Thoracic aorta (tissue), 2 donors: ENCODE measurements at regions not wholly inside any gene's neighbourhood (a gene's known extent, or its start where the extent isn't known, plus 50 kb on each side); places are given as distances from the start of the nearest gene placed in this dataset.

Experiments
- ATAC-seq: fragments of 150-250 bp; one replicate; pipeline ENCODE4 v1.8.0; 2017; ENCODE audit warnings: low read depth; ENCODE audit not compliant: insufficient number of reproducible peaks, low FRiP score
- DNase-seq: peaks from one replicate; pipeline ENCODE4 v3.0.0-alpha.2; 2020; ENCODE audit warnings: low spot score
- H3K27ac ChIP-seq, 2 donors: fragments of 200-600 bp; sonication (generic); 1 replicate in 1 of 2; 2 replicates in 1 of 2; pipeline ENCODE4 v1.5.1; 2016; ENCODE audit warnings: mild to moderate bottlenecking in 2 of 2, moderate library complexity in 2 of 2
- H3K27me3 ChIP-seq: fragments of 200-600 bp; sonication (generic); replicated peaks from 2 replicates; pipeline ENCODE4 v1.6.0; 2016; ENCODE audit warnings: mild to moderate bottlenecking; ENCODE audit not compliant: insufficient read depth
- H3K36me3 ChIP-seq: fragments of 200-600 bp; sonication (generic); one replicate; pipeline ENCODE4 v1.5.1; 2016
- H3K4me1 ChIP-seq, 2 donors: fragments of 200-600 bp; sonication (generic); 1 replicate in 1 of 2; 2 replicates in 1 of 2; pipeline versions ENCODE4 v1.5.1 to v1.6.0; 2016; ENCODE audit warnings: low read depth in 2 of 2, mild to moderate bottlenecking in 1 of 2; ENCODE audit not compliant: control insufficient read depth in 1 of 2
- H3K4me3 ChIP-seq: fragments of 200-600 bp; sonication (generic); 2 replicates; pipeline ENCODE4 v1.5.1; 2016; ENCODE audit warnings: mild to moderate bottlenecking
- H3K9me3 ChIP-seq: fragments of 200-600 bp; sonication (generic); 2 replicates; pipeline ENCODE4 v1.5.1; 2016
- TF ChIP-seq, protein P1 (sequence below): fragments of 200-600 bp; sonication (generic); IDR thresholded peaks from one replicate; pipeline ENCODE4 v1.5.1; 2019; ENCODE audit warnings: antibody characterized with exemption

- peaks cover 14 to 22% of the 10 kb centered on the region in 2 donors for H3K4me1 ChIP-seq
- H3K36me3 ChIP-seq, result no peaks in the 10 kb centered on the region
- TF ChIP-seq, protein P1, sequence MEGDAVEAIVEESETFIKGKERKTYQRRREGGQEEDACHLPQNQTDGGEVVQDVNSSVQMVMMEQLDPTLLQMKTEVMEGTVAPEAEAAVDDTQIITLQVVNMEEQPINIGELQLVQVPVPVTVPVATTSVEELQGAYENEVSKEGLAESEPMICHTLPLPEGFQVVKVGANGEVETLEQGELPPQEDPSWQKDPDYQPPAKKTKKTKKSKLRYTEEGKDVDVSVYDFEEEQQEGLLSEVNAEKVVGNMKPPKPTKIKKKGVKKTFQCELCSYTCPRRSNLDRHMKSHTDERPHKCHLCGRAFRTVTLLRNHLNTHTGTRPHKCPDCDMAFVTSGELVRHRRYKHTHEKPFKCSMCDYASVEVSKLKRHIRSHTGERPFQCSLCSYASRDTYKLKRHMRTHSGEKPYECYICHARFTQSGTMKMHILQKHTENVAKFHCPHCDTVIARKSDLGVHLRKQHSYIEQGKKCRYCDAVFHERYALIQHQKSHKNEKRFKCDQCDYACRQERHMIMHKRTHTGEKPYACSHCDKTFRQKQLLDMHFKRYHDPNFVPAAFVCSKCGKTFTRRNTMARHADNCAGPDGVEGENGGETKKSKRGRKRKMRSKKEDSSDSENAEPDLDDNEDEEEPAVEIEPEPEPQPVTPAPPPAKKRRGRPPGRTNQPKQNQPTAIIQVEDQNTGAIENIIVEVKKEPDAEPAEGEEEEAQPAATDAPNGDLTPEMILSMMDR, result no peak
- H3K9me3 ChIP-seq, result no peaks in the 10 kb centered on the region
- ATAC-seq (no peak), DNase-seq (no peak)
- no peak overlapping the region for H3K4me3 ChIP-seq
- H3K27me3 ChIP-seq, result no peaks in the 10 kb centered on the region
- H3K27ac ChIP-seq, result no peak overlapping the region
These were observed 321.9 kb upstream of the PKDCC start for GRCh38 chr2:41725901-41726300.

- Histone ChIP-seq H3K4me1 (peaks cover 14 to 22% of the 10 kb centered on the region in 2 donors), H3K4me3 (no peak overlapping the region), H3K27ac (no peak overlapping the region), H3K9me3 (no peaks in the 10 kb centered on the region), H3K36me3 (no peaks in the 10 kb centered on the region), H3K27me3 (no peaks in the 10 kb centered on the region)
- DNase-seq (no peak), ATAC-seq (no peak)
- TF ChIP-seq, protein P1, result no peak
These were observed 321.5 kb upstream of the PKDCC start for GRCh38 chr2:41726364-41726763.

GRCh38 chr2:41727152-41727551, 320.7 kb upstream of the PKDCC start:
- no peak overlapping the region for H3K4me3 ChIP-seq
- ATAC-seq (no peak), DNase-seq (no peak)
- H3K27ac ChIP-seq, result no peak overlapping the region
- H3K27me3 ChIP-seq, result no peaks in the 10 kb centered on the region
- H3K9me3 ChIP-seq, result no peaks in the 10 kb centered on the region
- H3K4me1 ChIP-seq, result peaks cover 12 to 18% of the 10 kb centered on the region in 2 donors
- no peaks in the 10 kb centered on the region for H3K36me3 ChIP-seq
- TF ChIP-seq, protein P1, result no peak

DNA sequence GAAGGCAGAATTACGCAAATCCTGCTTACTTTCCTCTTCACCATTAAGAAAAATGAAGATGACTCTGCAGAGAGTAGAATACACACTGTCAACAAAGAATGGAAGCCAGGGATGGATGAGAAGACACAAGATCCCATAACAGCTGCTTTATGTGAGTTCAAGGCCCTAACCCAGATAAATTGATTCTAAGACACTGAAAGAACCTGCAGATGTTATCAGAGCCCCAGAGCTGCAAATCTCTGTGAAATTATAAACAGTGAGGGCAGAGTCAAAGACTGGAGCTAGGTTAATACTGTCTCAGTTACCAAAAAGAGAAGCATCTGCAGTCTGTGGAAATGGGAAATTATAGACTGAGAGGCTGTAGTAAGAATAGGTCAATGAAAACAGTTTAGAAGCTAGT, 320.1 kb upstream of the PKDCC start:
- Histone ChIP-seq H3K27me3 (no peaks in the 10 kb centered on the region), H3K9me3 (no peaks in the 10 kb centered on the region), H3K4me1 (peaks cover 6 to 12% of the 10 kb centered on the region in 2 donors), H3K27ac (no peak overlapping the region), H3K4me3 (no peak overlapping the region), H3K36me3 (no peaks in the 10 kb centered on the region)
- ATAC-seq, result no peak
- TF ChIP-seq, protein P1, result no peak
- DNase-seq, result no peak

DNA sequence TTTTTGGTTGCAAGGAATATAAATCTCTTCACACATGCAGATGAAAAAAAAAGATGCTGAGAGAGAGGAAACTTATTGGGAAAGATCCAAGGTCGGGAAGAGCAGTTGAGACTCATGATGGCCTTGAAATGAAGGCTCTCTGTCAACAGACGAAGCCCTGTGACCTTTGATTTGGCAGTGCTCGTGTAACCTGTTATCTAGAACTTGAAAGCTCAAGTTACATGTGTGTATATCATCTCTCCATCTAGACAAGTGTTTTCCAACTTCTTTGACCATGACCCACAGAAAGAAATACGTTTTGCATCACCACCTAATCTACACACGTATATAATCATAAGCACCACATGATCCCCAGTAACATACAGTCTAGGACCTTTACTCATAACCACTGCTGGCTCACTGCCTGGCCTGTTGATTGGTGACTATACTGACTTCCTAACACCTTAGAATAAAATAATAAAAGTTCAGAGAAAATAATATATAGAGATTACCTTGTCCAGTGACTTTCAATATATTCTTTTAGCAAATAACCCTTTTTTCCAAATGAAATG, 319.0 kb upstream of the PKDCC start:
- DNase-seq (no peak), ATAC-seq (no peak)
- Histone ChIP-seq H3K27ac (no peak overlapping the region), H3K36me3 (no peaks in the 10 kb centered on the region), H3K4me3 (no peak overlapping the region), H3K27me3 (no peaks in the 10 kb centered on the region), H3K4me1 (peaks cover 0 to under 1% of the 10 kb centered on the region in 2 donors), H3K9me3 (no peaks in the 10 kb centered on the region)
- TF ChIP-seq, protein P1, result no peak
